ENCODE measurements at regions not wholly inside any gene's neighbourhood (a gene's known extent, or its start where the extent isn't known, plus 50 kb on each side); places are given as distances from the start of the nearest gene placed in this dataset.

GRCh38 chr6:84601366-84601765 is 163.0 kb downstream of the TBX18 start:
- TF ChIP-seq POLR2A (IDR thresholded peaks at IDR 0.05; ENCODE audit: low read depth, low read length) (no peak), POLR2AphosphoS5 (IDR thresholded peaks at IDR 0.05; ENCODE audit: low read depth, low read length) (no peak)
